ENCODE measurements at regions not wholly inside any gene's neighbourhood (a gene's known extent, or its start where the extent isn't known, plus 50 kb on each side); places are given as distances from the start of the nearest gene placed in this dataset.

DNA sequence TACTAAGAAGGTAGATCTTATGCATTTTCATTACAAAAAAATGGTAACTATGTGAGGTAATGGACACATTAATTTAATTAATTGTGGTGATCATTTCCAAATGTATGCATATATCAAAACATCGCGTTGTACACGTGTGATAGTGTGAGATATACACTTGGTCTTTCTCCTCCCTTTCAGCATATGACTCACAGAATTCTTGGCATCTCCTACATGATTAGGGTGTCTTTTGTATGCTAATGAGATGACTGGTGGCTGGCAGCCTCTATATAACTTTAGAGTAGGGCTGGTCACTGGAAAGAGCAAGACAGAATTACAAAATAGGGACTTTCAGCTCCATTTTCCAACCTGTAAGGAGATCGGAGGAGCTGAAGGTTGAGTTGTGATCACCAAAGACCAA, 1167.6 kb downstream of the CDH12 start:
- TF ChIP-seq, protein P1, sequence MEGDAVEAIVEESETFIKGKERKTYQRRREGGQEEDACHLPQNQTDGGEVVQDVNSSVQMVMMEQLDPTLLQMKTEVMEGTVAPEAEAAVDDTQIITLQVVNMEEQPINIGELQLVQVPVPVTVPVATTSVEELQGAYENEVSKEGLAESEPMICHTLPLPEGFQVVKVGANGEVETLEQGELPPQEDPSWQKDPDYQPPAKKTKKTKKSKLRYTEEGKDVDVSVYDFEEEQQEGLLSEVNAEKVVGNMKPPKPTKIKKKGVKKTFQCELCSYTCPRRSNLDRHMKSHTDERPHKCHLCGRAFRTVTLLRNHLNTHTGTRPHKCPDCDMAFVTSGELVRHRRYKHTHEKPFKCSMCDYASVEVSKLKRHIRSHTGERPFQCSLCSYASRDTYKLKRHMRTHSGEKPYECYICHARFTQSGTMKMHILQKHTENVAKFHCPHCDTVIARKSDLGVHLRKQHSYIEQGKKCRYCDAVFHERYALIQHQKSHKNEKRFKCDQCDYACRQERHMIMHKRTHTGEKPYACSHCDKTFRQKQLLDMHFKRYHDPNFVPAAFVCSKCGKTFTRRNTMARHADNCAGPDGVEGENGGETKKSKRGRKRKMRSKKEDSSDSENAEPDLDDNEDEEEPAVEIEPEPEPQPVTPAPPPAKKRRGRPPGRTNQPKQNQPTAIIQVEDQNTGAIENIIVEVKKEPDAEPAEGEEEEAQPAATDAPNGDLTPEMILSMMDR (IDR thresholded peaks at IDR 0.05): no peak
- no peak for TF ChIP-seq POLR2A (IDR thresholded peaks at IDR 0.05)
- TF ChIP-seq EP300 (IDR thresholded peaks at IDR 0.05): no peak
- TF ChIP-seq POLR2AphosphoS5 (IDR thresholded peaks at IDR 0.05): no peak
- H3K4me3 ChIP-seq: no peak overlapping the region
- H3K4me1 ChIP-seq: no peaks in the 10 kb centered on the region
- no peaks in the 10 kb centered on the region for H3K36me3 ChIP-seq
- no peak overlapping the region for H3K27ac ChIP-seq
- H3K9me3 ChIP-seq: no peaks in the 10 kb centered on the region
- WGBS, 2 donors (ENCODE audit: low coverage in 1 of 2): 75 to 89% methylated on average over 3 to 4 of the region's 4 CpGs
- H3K27me3 ChIP-seq: no peaks in the 10 kb centered on the region
- ATAC-seq: no peak

DNA sequence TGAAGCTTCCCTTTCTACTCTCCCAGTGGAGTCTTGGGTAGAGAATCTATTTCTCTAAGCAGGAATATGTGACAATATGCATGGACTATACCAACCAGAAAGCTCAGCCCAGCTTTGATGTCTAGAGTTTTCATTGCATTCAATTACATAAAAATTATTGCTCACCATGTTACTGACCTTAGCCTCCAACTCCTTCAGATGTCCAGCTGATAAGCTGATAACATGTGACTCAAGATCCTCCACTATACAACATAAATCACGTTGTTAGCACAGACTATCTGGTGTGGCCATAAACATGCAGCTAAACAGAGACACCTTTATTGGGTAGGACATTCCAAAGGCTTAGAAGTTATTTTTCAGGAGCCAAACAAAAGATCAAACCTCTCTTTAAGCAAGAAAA, 1168.2 kb downstream of the CDH12 start:
- no peaks in the 10 kb centered on the region for H3K27me3 ChIP-seq
- ATAC-seq: no peak
- H3K4me3 ChIP-seq: no peak overlapping the region
- WGBS, 2 donors (ENCODE audit: low coverage in 1 of 2): 29 to 58% methylated on average over 1 of the region's 1 CpG
- no peak overlapping the region for H3K27ac ChIP-seq
- no peak for TF ChIP-seq POLR2AphosphoS5 (IDR thresholded peaks at IDR 0.05)
- TF ChIP-seq, protein P1 (IDR thresholded peaks at IDR 0.05): no peak
- TF ChIP-seq POLR2A (IDR thresholded peaks at IDR 0.05): no peak
- TF ChIP-seq EP300 (IDR thresholded peaks at IDR 0.05): no peak
- H3K36me3 ChIP-seq: no peaks in the 10 kb centered on the region
- H3K4me1 ChIP-seq: no peaks in the 10 kb centered on the region
- no peaks in the 10 kb centered on the region for H3K9me3 ChIP-seq

DNA sequence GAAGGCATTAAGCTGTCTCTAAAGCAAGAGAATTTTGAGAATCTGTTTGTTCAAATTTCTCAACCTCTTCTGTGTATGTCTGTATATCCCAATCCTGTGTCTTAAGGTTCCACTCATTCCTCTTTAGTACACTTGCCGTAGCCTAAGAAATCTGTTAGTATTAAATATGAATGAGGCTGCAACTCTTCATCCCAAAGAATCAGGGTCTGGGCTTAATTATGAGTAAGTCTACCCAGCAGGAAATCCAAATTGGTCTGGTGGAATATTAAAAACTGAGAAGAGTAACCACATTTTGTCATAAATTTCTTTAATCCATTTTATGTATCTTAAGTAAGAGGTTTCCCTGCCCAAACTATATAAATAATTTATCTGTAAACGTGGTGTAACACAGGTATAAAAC, 1171.2 kb downstream of the CDH12 start:
- Histone ChIP-seq H3K27ac (no peak overlapping the region), H3K36me3 (no peaks in the 10 kb centered on the region), H3K4me1 (no peaks in the 10 kb centered on the region), H3K27me3 (no peaks in the 10 kb centered on the region), H3K4me3 (no peak overlapping the region), H3K9me3 (no peaks in the 10 kb centered on the region)
- ATAC-seq: no peak
- 66 to 67% methylated on average over 2 of the region's 2 CpGs for WGBS, 2 donors (ENCODE audit: low coverage in 1 of 2)
- TF ChIP-seq, protein P1 (IDR thresholded peaks at IDR 0.05): no peak
- TF ChIP-seq POLR2A (IDR thresholded peaks at IDR 0.05) (no peak), EP300 (IDR thresholded peaks at IDR 0.05) (no peak), POLR2AphosphoS5 (IDR thresholded peaks at IDR 0.05) (no peak)

DNA sequence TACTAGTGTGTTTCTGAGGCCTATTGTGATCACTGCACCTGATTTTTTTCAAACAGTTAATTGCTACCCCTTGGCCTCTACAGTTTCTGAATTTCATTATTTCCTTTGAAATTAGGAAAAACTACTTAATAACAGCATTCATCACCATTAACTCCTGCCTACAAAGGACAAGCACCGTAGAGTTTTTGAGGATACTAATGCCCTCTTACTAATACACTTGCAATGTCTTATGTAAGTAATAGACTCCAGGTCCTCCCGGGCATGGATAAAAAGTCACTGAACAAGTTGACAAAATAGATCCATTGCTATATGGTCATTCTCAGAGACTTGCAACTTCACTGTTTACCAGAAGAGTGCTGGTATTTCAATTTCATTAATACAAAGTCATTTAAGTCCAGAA, 1172.5 kb downstream of the CDH12 start:
- H3K27ac ChIP-seq: no peak overlapping the region
- TF ChIP-seq, protein P1 (IDR thresholded peaks at IDR 0.05): no peak
- TF ChIP-seq POLR2A (IDR thresholded peaks at IDR 0.05) (no peak), POLR2AphosphoS5 (IDR thresholded peaks at IDR 0.05) (no peak), EP300 (IDR thresholded peaks at IDR 0.05) (no peak)
- H3K4me1 ChIP-seq: no peaks in the 10 kb centered on the region
- H3K4me3 ChIP-seq: no peak overlapping the region
- ATAC-seq: no peak
- no peaks in the 10 kb centered on the region for H3K27me3 ChIP-seq
- 61 to 90% methylated on average over 2 of the region's 2 CpGs for WGBS, 2 donors (ENCODE audit: low coverage in 1 of 2)
- no peaks in the 10 kb centered on the region for H3K36me3 ChIP-seq
- H3K9me3 ChIP-seq: no peaks in the 10 kb centered on the region

DNA sequence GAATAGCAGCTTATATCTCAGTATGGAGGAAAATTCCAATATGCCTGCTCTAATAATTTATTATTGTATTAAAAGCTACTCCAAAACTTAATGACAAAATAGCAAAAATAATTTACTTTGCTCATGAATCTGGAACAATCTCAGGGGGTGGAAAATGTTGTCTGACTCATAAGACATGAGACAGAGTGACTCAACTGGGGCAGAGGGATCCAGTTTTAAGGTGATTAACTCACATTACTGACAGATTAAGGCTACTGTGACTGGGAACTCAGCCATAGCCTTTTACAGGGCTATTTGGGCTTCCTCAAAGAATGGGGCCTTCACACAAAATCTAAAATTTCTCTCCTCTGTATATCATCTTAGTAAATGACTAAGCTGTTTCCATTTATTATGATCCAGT, 1172.9 kb downstream of the CDH12 start:
- no peak overlapping the region for H3K27ac ChIP-seq
- H3K27me3 ChIP-seq: no peaks in the 10 kb centered on the region
- ATAC-seq: no peak
- no peak overlapping the region for H3K4me3 ChIP-seq
- no peaks in the 10 kb centered on the region for H3K36me3 ChIP-seq
- no peak for TF ChIP-seq POLR2A (IDR thresholded peaks at IDR 0.05)
- TF ChIP-seq POLR2AphosphoS5 (IDR thresholded peaks at IDR 0.05): no peak
- TF ChIP-seq, protein P1 (IDR thresholded peaks at IDR 0.05): no peak
- no peak for TF ChIP-seq EP300 (IDR thresholded peaks at IDR 0.05)
- no peaks in the 10 kb centered on the region for H3K9me3 ChIP-seq
- H3K4me1 ChIP-seq: no peaks in the 10 kb centered on the region
